ENCODE measurements at regions not wholly inside any gene's neighbourhood (a gene's known extent, or its start where the extent isn't known, plus 50 kb on each side); places are given as distances from the start of the nearest gene placed in this dataset.
A peak's percentile ranks its signal among the peaks of the same experiment; 100 is the strongest.

DNA sequence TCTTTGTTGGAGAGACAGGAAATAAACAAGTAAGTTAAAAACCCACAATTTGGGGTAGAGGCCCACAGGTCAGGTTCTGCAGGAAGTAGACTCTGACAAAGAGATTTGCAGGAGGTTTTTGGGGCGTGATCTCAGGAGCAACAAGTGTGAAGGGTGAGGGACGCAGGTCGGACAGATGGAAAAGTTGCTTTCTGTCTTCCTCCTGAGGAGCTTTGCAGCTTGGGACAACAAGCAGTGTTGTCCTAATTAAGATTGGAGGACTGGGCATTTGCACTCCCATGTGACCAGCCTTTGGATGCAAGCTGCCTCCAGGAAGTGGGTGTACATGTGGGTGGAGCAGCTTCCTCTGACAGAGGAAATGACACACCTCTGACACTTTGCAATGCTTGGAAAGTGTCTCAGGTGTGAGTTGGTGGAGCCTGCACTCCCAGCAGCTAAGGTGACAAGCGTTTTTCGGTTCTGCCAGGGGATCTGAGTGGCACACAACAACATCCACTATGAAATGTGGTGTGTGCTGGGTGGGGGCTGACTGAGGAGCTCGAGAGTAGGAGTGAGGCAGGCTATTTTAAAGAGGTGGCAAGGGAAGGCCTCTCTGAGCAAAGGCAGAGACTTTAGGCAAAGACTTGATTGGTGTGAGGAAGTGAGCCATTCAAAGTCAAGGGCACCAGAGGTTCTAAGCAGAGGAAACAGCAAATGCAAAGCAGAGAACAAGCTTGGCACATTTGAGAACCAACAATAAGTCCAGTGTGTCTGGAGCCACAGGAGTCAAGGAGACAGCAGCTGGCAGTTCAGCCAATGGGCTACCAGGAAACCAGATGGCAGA, 339.8 kb upstream of the GATB start:
- Mint-ChIP-seq H3K27ac (peak overlapping the region; percentile 99), H3K4me1 (ENCODE audit: low read depth) (peaks cover 66% of the 10 kb centered on the region), H3K4me3 (peak overlapping the region; percentile 79), H3K9me3 (peaks cover 4% of the 10 kb centered on the region), H3K36me3 (ENCODE audit: low read depth) (peaks cover 24% of the 10 kb centered on the region), H3K27me3 (ENCODE audit: low read depth) (no peaks in the 10 kb centered on the region)

DNA sequence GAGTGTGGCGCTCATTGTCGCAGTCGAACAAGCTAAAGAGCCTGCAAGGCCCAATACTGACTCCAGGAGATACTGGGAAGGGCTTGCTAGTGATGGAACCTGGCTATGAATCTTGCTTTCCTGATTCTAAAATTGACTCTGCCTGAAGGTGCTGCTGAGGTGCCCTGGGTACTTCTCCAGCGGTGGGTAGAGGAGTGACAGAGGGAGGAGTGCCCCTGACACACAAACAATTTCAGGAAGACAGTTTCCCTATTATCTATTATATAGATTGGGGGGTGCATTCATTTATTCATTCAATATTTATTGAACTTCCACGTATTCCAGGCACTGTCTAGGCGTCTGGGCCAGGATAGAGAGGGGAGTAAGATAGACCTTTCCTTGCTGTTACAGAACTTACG, 339.2 kb upstream of the GATB start:
- Mint-ChIP-seq H3K9me3 (peaks cover 4% of the 10 kb centered on the region), H3K27ac (peak overlapping the region; percentile 99), H3K4me1 (ENCODE audit: low read depth) (peaks cover 70% of the 10 kb centered on the region), H3K4me3 (peak overlapping the region; percentile 79), H3K36me3 (ENCODE audit: low read depth) (peaks cover 21% of the 10 kb centered on the region), H3K27me3 (ENCODE audit: low read depth) (no peaks in the 10 kb centered on the region)

GRCh38 chr4:152099555-152099954, 338.7 kb upstream of the GATB start:
- H3K36me3 Mint-ChIP-seq (ENCODE audit: low read depth): peaks cover 21% of the 10 kb centered on the region
- H3K4me3 Mint-ChIP-seq: no peak overlapping the region
- H3K27me3 Mint-ChIP-seq (ENCODE audit: low read depth): no peaks in the 10 kb centered on the region
- peak overlapping the region; percentile 99 for H3K27ac Mint-ChIP-seq
- peaks cover 70% of the 10 kb centered on the region for H3K4me1 Mint-ChIP-seq (ENCODE audit: low read depth)
- H3K9me3 Mint-ChIP-seq: peaks cover 4% of the 10 kb centered on the region

DNA sequence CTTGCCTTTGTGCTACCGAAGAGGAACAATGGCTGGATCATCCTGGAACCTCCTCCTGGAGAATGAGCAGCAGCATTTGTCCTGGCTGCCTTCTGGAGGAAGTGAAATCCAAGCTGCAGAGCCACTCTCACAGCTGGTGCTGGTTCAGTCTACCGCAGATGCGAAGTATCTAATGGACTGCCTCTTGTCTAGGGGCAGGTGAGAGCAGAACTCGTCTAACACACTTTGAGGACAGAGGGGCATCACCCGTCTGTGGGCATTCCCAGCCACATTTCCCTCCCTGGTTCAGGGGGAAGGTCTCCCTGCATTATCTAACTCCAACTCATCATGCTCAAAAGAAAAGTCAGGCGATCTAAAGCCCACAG, 338.2 kb upstream of the GATB start:
- peaks cover 23% of the 10 kb centered on the region for H3K36me3 Mint-ChIP-seq (ENCODE audit: low read depth)
- no peak overlapping the region for H3K4me3 Mint-ChIP-seq

GRCh38 chr4:152098365-152099060, 337.7 kb upstream of the GATB start:
- Mint-ChIP-seq H3K4me3 (no peak overlapping the region), H3K27me3 (ENCODE audit: low read depth) (no peaks in the 10 kb centered on the region), H3K27ac (peak overlapping the region; percentile 99), H3K36me3 (ENCODE audit: low read depth) (peaks cover 26% of the 10 kb centered on the region), H3K4me1 (ENCODE audit: low read depth) (peaks cover 77% of the 10 kb centered on the region), H3K9me3 (peaks cover 6% of the 10 kb centered on the region)

More for the DNA sequence above, 338.2 kb upstream of the GATB start:
- no peaks in the 10 kb centered on the region for H3K27me3 Mint-ChIP-seq (ENCODE audit: low read depth)
- H3K9me3 Mint-ChIP-seq: peaks cover 4% of the 10 kb centered on the region
- peak overlapping the region; percentile 99 for H3K27ac Mint-ChIP-seq
- peaks cover 73% of the 10 kb centered on the region for H3K4me1 Mint-ChIP-seq (ENCODE audit: low read depth)

- peaks cover 72% of the 10 kb centered on the region for H3K4me1 Mint-ChIP-seq (ENCODE audit: low read depth)
Measured at GRCh38 chr4:152097371-152097770, 336.6 kb upstream of the GATB start.

DNA sequence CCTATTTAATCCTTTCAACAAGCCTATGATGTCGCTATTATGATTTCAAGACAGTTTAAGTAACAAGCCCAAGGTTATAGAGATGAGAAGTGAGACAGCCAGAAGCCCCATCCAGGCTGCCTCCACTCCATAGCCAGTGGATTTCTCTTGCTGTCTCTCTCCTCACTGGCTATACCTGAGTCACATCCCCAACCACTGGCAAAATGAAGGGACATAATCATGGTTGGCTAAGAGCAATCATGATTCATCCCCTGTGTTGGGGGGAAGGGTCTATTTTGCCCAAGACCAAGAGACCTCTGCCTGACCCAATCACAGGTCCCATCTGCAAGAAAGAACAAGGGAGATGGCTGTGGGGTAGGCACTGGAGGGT, 334.9 kb upstream of the GATB start:
- no peaks in the 10 kb centered on the region for H3K27me3 Mint-ChIP-seq (ENCODE audit: low read depth)
- peaks cover 12% of the 10 kb centered on the region for H3K36me3 Mint-ChIP-seq (ENCODE audit: low read depth)
- peak overlapping the region; percentile 52 for H3K27ac Mint-ChIP-seq
- no peak overlapping the region for H3K4me3 Mint-ChIP-seq
- peaks cover 3% of the 10 kb centered on the region for H3K9me3 Mint-ChIP-seq
- H3K4me1 Mint-ChIP-seq (ENCODE audit: low read depth): peaks cover 59% of the 10 kb centered on the region

More at GRCh38 chr4:152097371-152097770, 336.6 kb upstream of the GATB start:
- no peaks in the 10 kb centered on the region for H3K27me3 Mint-ChIP-seq (ENCODE audit: low read depth)
- peak overlapping the region; percentile 70 for H3K27ac Mint-ChIP-seq
- no peak overlapping the region for H3K4me3 Mint-ChIP-seq
- H3K9me3 Mint-ChIP-seq: peaks cover 7% of the 10 kb centered on the region
- H3K36me3 Mint-ChIP-seq (ENCODE audit: low read depth): peaks cover 23% of the 10 kb centered on the region

GRCh38 chr4:152094970-152095700, 334.3 kb upstream of the GATB start:
- Mint-ChIP-seq H3K27me3 (ENCODE audit: low read depth) (no peaks in the 10 kb centered on the region), H3K4me3 (no peak overlapping the region), H3K9me3 (peaks cover 3% of the 10 kb centered on the region), H3K27ac (peak overlapping the region; percentile 52), H3K36me3 (ENCODE audit: low read depth) (peaks cover 13% of the 10 kb centered on the region), H3K4me1 (ENCODE audit: low read depth) (peaks cover 57% of the 10 kb centered on the region)

DNA sequence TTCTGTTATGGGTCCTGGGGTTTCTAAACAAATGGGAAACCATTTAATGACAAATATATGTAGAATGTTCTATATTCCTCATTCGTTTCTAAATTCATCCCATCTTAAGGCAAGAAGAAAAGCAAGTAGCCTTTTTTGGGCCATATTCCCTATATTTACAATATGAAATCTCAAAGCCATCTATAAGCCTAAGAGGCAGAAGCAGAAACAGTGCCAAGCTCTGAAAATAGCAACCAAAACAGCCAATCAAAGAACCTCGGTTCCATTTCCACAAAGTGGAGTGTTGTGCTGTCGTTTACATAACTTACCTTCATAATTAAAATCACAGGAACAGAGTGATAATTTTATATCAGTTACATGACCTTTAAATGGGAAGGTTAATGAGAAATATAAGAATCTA, 330.6 kb upstream of the GATB start:
- H3K27ac Mint-ChIP-seq: no peak overlapping the region
- H3K27me3 Mint-ChIP-seq (ENCODE audit: low read depth): no peaks in the 10 kb centered on the region
- H3K4me1 Mint-ChIP-seq (ENCODE audit: low read depth): peaks cover 47% of the 10 kb centered on the region
- H3K4me3 Mint-ChIP-seq: no peak overlapping the region
- H3K9me3 Mint-ChIP-seq: peaks cover 3% of the 10 kb centered on the region
- H3K36me3 Mint-ChIP-seq (ENCODE audit: low read depth): peaks cover 9% of the 10 kb centered on the region

DNA sequence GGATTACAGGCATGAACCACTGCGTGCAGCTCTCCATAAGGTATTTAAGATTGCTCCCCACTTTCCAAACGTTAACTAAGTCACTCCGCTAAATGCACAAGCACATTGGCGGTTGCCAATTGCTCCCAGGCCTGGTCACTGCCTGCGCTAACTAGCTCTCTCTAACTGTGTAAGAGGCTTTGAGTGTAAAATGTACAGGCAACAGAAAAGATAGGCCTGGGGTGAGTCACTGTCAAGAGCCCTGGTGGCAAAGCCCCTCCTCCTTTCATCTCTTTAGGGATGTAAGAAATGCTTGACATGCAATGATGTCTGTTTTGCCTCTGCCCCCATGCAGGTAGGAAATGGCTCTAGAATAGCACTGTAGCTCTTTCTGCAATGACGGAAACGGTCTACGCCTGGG, 329.7 kb upstream of the GATB start:
- Mint-ChIP-seq H3K36me3 (ENCODE audit: low read depth) (peaks cover 9% of the 10 kb centered on the region), H3K9me3 (peaks cover 3% of the 10 kb centered on the region), H3K27ac (peak overlapping the region; percentile 94), H3K27me3 (ENCODE audit: low read depth) (no peaks in the 10 kb centered on the region), H3K4me3 (peak overlapping the region; percentile 59), H3K4me1 (ENCODE audit: low read depth) (peaks cover 44% of the 10 kb centered on the region)

- H3K4me3 Mint-ChIP-seq: no peak overlapping the region
- H3K27ac Mint-ChIP-seq: peak overlapping the region; percentile 12
- H3K27me3 Mint-ChIP-seq (ENCODE audit: low read depth): no peaks in the 10 kb centered on the region
- H3K9me3 Mint-ChIP-seq: peaks cover 3% of the 10 kb centered on the region
- H3K36me3 Mint-ChIP-seq (ENCODE audit: low read depth): peaks cover 9% of the 10 kb centered on the region
- H3K4me1 Mint-ChIP-seq (ENCODE audit: low read depth): peaks cover 41% of the 10 kb centered on the region
Measured at GRCh38 chr4:152089584-152089983, 328.8 kb upstream of the GATB start.

DNA sequence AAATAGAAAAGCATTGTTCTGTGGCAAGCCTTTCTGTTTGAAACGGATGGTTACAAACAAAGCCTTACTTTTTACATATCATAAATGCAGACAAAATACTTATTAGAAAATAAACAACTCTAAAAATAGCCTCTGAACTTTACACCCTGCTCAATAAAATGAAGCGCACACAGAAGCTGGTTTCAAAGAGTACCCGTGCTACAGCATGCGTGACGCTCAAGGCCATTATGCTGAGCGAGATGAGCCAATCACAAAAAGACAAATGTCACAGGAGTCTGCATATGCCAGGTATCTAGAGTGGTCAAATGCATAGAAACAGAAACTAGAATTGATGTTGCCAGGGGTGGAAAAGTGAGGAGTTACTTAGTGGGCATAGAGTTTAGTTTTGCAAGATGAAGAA, 326.5 kb upstream of the GATB start:
- Mint-ChIP-seq H3K36me3 (ENCODE audit: low read depth) (peaks cover 4% of the 10 kb centered on the region), H3K9me3 (no peaks in the 10 kb centered on the region), H3K27me3 (ENCODE audit: low read depth) (no peaks in the 10 kb centered on the region), H3K4me1 (ENCODE audit: low read depth) (peaks cover 35% of the 10 kb centered on the region), H3K4me3 (no peak overlapping the region), H3K27ac (no peak overlapping the region)

DNA sequence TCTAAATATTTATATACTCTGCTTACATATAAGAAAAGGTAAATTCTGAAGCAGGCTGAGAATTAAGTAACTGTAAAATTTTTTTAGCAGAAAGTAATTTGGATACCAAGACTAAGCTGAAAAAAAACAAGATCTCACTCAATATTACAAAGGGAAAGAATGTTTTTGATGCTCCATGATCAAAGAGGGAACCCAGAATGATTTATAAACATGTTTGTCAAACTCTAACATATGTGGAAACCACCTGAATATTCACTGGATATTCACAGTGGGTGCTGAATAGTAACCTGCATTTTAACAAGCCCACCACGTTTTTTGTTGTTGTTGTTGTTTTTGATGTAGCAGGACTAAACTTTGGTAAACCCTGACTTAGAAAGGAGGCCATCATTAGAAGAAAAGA, 324.9 kb upstream of the GATB start:
- H3K27ac Mint-ChIP-seq: no peak overlapping the region
- H3K36me3 Mint-ChIP-seq (ENCODE audit: low read depth): peaks cover 16% of the 10 kb centered on the region
- peaks cover 11% of the 10 kb centered on the region for H3K9me3 Mint-ChIP-seq
- H3K4me1 Mint-ChIP-seq (ENCODE audit: low read depth): peaks cover 42% of the 10 kb centered on the region
- H3K27me3 Mint-ChIP-seq (ENCODE audit: low read depth): no peaks in the 10 kb centered on the region
- no peak overlapping the region for H3K4me3 Mint-ChIP-seq

DNA sequence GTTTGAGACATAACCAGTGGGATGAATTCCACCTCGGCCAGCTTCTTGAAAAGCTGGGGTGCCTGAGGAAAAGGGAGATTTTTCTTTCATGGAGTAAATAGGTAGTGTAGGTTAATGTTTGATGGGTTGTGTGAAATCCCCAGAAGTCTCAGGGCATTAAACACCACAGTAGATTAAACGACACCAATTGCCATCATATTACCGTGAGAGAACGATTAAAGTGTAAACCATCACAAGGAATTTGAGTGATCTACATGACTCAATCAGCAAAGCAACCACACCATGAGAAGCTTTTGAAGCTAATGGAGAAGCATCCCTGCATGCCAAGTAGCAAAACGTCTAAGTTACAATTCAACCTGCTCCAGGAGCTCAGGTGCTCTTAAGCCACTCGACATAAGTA, 322.5 kb upstream of the GATB start:
- Mint-ChIP-seq H3K9me3 (peaks cover 14% of the 10 kb centered on the region), H3K4me1 (ENCODE audit: low read depth) (peaks cover 39% of the 10 kb centered on the region), H3K36me3 (ENCODE audit: low read depth) (peaks cover 16% of the 10 kb centered on the region), H3K27me3 (ENCODE audit: low read depth) (no peaks in the 10 kb centered on the region), H3K27ac (no peak overlapping the region), H3K4me3 (no peak overlapping the region)
